Erythroblast (primary cell): ENCODE measurements at regions not wholly inside any gene's neighbourhood (a gene's known extent, or its start where the extent isn't known, plus 50 kb on each side); places are given as distances from the start of the nearest gene placed in this dataset.

ENCODE experiments used
- GATA1 ChIP-seq: IDR thresholded peaks from 2 replicates; pipeline ENCODE4 v1.6.1; 2011; ENCODE audit warnings: low read depth, mild to moderate bottlenecking, control low read depth, low read length, moderate library complexity
- POLR2A ChIP-seq: IDR thresholded peaks from 2 replicates; pipeline ENCODE4 v1.6.1; 2011; ENCODE audit warnings: mild to moderate bottlenecking, low read length

DNA sequence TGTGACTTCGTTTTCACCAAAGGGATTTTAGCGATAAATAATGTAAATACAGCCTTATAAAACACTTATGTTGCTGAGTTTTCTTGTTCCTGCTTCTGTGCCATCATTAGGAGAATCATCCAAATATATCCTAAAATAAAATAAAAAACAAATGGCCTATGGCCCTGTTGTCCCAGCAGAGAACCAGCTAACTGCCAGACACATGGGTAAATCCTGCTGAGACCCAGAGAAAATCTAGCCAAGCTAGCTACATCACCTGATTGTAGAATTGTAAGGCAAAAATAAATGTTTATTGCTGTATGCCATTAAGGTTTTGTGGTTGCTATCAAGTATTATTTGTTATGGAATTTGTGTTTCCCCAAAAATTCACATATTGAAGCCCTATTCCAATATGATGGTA is 631.2 kb upstream of the SYNCRIP start:
- no peak for TF ChIP-seq POLR2A
- TF ChIP-seq GATA1 = no peak
